Neutrophil (primary cell): ENCODE measurements at regions not wholly inside any gene's neighbourhood (a gene's known extent, or its start where the extent isn't known, plus 50 kb on each side); places are given as distances from the start of the nearest gene placed in this dataset.

ENCODE experiments used
- H3K27ac ChIP-seq: fragments of 200-600 bp; sonication (generic); 2 replicates; pipeline ENCODE4 v1.5.1; 2016; ENCODE audit warnings: mild to moderate bottlenecking, moderate library complexity
- H3K27me3 ChIP-seq: fragments of 200-600 bp; sonication (generic); 2 replicates; pipeline ENCODE4 v1.6.0; 2016; ENCODE audit warnings: mild to moderate bottlenecking
- H3K36me3 ChIP-seq: fragments of 200-600 bp; sonication (generic); 2 replicates; pipeline ENCODE4 v1.5.1; 2017
- H3K4me1 ChIP-seq, 2 experiments: fragments of 200-600 bp in 1 of 2; sonication (generic) in 1 of 2; 1 replicate in 1 of 2; 2 replicates in 1 of 2; pipeline versions ENCODE4 v1.5.1 to v1.6.1; 2013 to 2016; ENCODE audit warnings: low read depth in 1 of 2, low read length in 1 of 2, mild to moderate bottlenecking in 1 of 2, moderate library complexity in 1 of 2; ENCODE audit not compliant: control insufficient read depth in 1 of 2, insufficient read depth in 1 of 2
- H3K4me3 ChIP-seq, 2 experiments: fragments of 200-600 bp in 1 of 2; sonication (generic) in 1 of 2; 1 replicate in 1 of 2; 2 replicates in 1 of 2; pipeline ENCODE4 v1.5.1; 2013 to 2016; ENCODE audit warnings: low read depth in 1 of 2, low read length in 1 of 2, mild to moderate bottlenecking in 1 of 2, moderate library complexity in 1 of 2
- H3K9me3 ChIP-seq: fragments of 200-600 bp; sonication (generic); 2 replicates; pipeline ENCODE4 v1.5.1; 2016
- TF ChIP-seq, protein P1 (sequence below): fragments of 200-600 bp; sonication (generic); IDR thresholded peaks from 2 replicates; pipeline ENCODE4 v1.5.1; 2016; ENCODE audit warnings: antibody characterized with exemption

DNA sequence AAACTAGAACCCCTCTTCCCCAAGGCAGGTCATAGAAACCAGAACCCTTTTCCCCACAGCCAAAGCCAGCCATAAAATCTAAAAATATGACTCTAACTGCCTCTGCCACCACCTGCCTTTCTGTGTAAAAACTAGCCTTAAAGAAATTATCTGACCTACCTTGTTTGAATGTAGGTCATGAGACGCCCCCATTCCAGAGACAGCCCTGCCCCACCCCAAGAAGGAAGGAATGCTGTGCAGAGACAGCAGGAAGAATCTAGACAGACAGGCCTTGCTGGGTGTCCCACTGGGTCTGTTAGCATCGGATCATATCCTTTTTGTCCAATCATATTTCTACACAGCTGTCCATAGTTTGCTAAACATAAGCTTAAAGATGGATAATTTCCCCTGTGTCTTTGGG, 128.4 kb upstream of the RAB4A start:
- Histone ChIP-seq H3K27me3 (peaks cover 20% of the 10 kb centered on the region), H3K36me3 (no peaks in the 10 kb centered on the region), H3K27ac (no peak overlapping the region), H3K4me1 (peaks cover 0 to 5% of the 10 kb centered on the region in 2 experiments), H3K4me3 (no peak overlapping the region), H3K9me3 (no peaks in the 10 kb centered on the region)
- TF ChIP-seq, protein P1, sequence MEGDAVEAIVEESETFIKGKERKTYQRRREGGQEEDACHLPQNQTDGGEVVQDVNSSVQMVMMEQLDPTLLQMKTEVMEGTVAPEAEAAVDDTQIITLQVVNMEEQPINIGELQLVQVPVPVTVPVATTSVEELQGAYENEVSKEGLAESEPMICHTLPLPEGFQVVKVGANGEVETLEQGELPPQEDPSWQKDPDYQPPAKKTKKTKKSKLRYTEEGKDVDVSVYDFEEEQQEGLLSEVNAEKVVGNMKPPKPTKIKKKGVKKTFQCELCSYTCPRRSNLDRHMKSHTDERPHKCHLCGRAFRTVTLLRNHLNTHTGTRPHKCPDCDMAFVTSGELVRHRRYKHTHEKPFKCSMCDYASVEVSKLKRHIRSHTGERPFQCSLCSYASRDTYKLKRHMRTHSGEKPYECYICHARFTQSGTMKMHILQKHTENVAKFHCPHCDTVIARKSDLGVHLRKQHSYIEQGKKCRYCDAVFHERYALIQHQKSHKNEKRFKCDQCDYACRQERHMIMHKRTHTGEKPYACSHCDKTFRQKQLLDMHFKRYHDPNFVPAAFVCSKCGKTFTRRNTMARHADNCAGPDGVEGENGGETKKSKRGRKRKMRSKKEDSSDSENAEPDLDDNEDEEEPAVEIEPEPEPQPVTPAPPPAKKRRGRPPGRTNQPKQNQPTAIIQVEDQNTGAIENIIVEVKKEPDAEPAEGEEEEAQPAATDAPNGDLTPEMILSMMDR = no peak

DNA sequence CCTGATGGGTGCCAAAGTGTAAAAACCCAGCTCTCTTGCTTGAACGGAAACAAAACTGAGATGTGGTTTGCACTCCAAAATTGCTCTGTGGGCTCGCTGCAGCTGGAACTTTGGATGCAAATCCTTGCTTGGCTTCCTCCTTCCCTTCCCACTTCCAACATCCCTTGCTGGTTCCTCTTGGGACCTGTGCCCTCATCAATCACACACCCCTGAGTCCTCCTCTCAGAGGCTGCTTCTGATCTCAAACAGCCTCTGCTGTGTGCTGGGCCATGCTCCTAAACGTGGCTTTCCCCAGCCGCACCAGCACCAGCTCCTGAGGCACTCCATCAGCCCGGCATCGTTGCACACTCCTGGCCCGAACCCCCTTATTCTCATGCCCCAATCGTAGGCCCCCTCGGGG, 124.3 kb upstream of the RAB4A start:
- H3K9me3 ChIP-seq = no peaks in the 10 kb centered on the region
- H3K4me3 ChIP-seq = no peak overlapping the region
- TF ChIP-seq, protein P1 = no peak
- H3K36me3 ChIP-seq = no peaks in the 10 kb centered on the region
- no peak overlapping the region for H3K27ac ChIP-seq
- H3K27me3 ChIP-seq = peaks cover 43% of the 10 kb centered on the region
- H3K4me1 ChIP-seq = peaks cover 0 to 12% of the 10 kb centered on the region in 2 experiments

DNA sequence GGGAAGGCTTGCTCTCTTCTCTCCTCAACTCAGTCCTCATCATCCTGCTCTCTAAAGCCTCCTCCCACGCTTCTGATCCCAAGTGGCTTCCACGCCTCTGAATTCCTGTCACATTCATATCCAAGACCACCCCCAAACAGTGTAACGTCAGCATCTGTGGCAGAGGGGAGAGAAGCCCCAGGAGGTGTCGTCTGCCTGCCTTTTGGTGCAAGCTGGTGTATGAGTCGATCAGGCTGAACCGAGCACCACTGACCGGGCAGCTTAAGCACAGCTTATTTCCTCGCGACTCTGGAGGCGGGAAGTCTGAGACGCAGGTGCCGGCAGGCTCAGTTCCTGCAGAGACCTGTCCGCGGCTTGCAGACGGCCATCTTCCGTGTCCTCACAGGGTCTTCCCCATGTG, 123.8 kb upstream of the RAB4A start:
- Histone ChIP-seq H3K4me1 (peaks cover 0 to 12% of the 10 kb centered on the region in 2 experiments), H3K9me3 (no peaks in the 10 kb centered on the region), H3K27me3 (peaks cover 43% of the 10 kb centered on the region), H3K27ac (no peak overlapping the region), H3K4me3 (no peak overlapping the region), H3K36me3 (no peaks in the 10 kb centered on the region)
- TF ChIP-seq, protein P1 = no peak

DNA sequence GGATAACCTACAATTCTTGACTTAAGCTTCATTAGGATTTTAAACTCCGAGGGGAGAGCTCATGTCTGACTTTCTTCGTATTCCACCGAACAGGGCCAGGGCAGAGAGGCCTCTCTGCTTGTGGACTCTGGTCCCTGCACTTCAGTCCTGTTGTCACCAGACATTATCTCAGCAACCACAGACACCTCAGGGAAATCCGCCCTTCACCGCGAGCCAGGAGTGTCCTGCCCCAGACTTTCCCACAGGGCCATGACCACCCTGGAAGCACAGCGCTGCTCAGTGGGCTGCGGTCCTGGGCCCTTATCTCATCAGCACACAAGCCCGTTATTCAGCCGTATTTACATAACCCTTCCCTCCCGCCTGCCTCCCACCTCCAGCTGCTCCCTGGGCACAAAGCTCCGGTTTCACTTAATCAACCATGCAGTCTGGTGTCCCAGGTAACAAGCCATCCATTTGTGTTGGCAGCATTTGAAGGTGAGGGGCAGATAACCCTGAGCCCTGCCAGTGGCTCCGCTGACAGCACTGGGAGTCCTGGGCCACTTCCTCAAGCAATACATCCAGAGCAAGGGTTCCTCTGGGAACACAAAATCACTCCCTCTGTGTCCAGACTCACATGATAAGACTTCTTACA, 122.8 kb upstream of the RAB4A start:
- Histone ChIP-seq H3K27ac (no peak overlapping the region), H3K36me3 (no peaks in the 10 kb centered on the region), H3K27me3 (peaks cover 43% of the 10 kb centered on the region), H3K9me3 (no peaks in the 10 kb centered on the region), H3K4me3 (no peak overlapping the region), H3K4me1 (peaks cover 0 to 12% of the 10 kb centered on the region in 2 experiments)
- TF ChIP-seq, protein P1 = no peak

DNA sequence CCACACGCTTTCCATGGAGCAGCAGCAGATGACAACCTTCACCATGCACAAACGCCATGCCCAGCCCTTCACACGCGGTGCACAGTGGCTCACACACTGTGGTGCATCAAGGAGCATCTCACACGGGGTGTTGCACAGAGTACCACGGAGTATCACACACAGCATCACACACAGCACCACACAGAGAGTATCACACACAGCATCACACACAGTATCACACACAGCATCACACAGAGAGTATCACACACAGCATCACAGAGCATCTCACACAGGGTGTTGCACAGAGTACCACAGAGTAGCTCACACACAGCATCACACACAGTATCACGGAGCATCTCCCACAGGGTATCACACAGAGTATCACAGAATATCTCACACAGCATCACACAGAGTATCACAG, 122.2 kb upstream of the RAB4A start:
- no peaks in the 10 kb centered on the region for H3K36me3 ChIP-seq
- peaks cover 43% of the 10 kb centered on the region for H3K27me3 ChIP-seq
- H3K27ac ChIP-seq = no peak overlapping the region
- no peaks in the 10 kb centered on the region for H3K9me3 ChIP-seq
- H3K4me1 ChIP-seq = peaks cover 0 to 12% of the 10 kb centered on the region in 2 experiments
- no peak overlapping the region for H3K4me3 ChIP-seq
- TF ChIP-seq, protein P1 = no peak
